Liver (tissue), 8 donors: ENCODE measurements at regions not wholly inside any gene's neighbourhood (a gene's known extent, or its start where the extent isn't known, plus 50 kb on each side); places are given as distances from the start of the nearest gene placed in this dataset.

ENCODE experiments used
- DNase-seq: peaks from one replicate; pipeline ENCODE4 v3.0.0-alpha.2; 2017; ENCODE audit warnings: low spot score
- H3K27ac ChIP-seq, 2 donors: one replicate each; pipeline ENCODE4 v1.7.0; 2013; ENCODE audit warnings: inconsistent platforms in 2 of 2, low read length in 2 of 2, control low read depth in 1 of 2, low read depth in 1 of 2, mild to moderate bottlenecking in 1 of 2
- H3K27me3 ChIP-seq, 4 donors: one replicate each; pipeline versions ENCODE4 v1.6.1 to v1.7.0; 2013; ENCODE audit warnings: low read length in 3 of 4, inconsistent platforms in 1 of 4, mild to moderate bottlenecking in 1 of 4, moderate library complexity in 1 of 4; ENCODE audit not compliant: control insufficient read depth in 4 of 4, insufficient read depth in 4 of 4
- H3K36me3 ChIP-seq, 4 donors: one replicate each; pipeline versions ENCODE4 v1.6.1 to v1.7.0; 2013; ENCODE audit warnings: low read length in 3 of 4, mild to moderate bottlenecking in 3 of 4, low read depth in 1 of 4, moderate library complexity in 1 of 4; ENCODE audit not compliant: control insufficient read depth in 4 of 4, insufficient read depth in 3 of 4
- H3K4me1 ChIP-seq, 4 donors: one replicate each; pipeline versions ENCODE4 v1.6.1 to v1.7.0; 2013; ENCODE audit warnings: low read length in 3 of 4, mild to moderate bottlenecking in 3 of 4, moderate library complexity in 1 of 4; ENCODE audit not compliant: control insufficient read depth in 4 of 4, insufficient read depth in 4 of 4
- H3K4me3 ChIP-seq, 3 donors: one replicate each; pipeline versions ENCODE4 v1.6.1 to v1.7.0; 2013; ENCODE audit warnings: low read length in 3 of 3, control low read depth in 1 of 3, low read depth in 1 of 3, mild to moderate bottlenecking in 1 of 3
- H3K9ac ChIP-seq, 2 donors: one replicate each; pipeline ENCODE4 v1.7.0; 2013; ENCODE audit warnings: low read length in 2 of 2, mild to moderate bottlenecking in 2 of 2, moderate library complexity in 2 of 2, control low read depth in 1 of 2, low read depth in 1 of 2
- H3K9me3 ChIP-seq, 4 donors: one replicate each; pipeline versions ENCODE4 v1.6.1 to v1.7.0; 2013; ENCODE audit warnings: low read length in 3 of 4; ENCODE audit not compliant: control insufficient read depth in 4 of 4
- ATF3 ChIP-seq: IDR thresholded peaks from 2 replicates; pipeline ENCODE4 v1.6.1; 2016; ENCODE audit warnings: antibody characterized with exemption
- CTCF ChIP-seq: fragments of 150-350 bp; IDR thresholded peaks from 2 replicates; pipeline ENCODE4 v1.5.1; 2017; ENCODE audit warnings: improper control_type of control experiment, low read depth, low read length; ENCODE audit not compliant: missing input control
- EGR1 ChIP-seq, 2 donors: IDR thresholded peaks; 2 replicates each; pipeline ENCODE4 v1.6.1; 2016 to 2018; ENCODE audit warnings: antibody characterized with exemption in 2 of 2, low read depth in 2 of 2
- FOXA1 ChIP-seq: IDR thresholded peaks from 2 replicates; pipeline ENCODE4 v1.6.1; 2016; ENCODE audit warnings: antibody characterized with exemption
- FOXA2 ChIP-seq: IDR thresholded peaks from 2 replicates; pipeline ENCODE4 v1.6.1; 2016; ENCODE audit warnings: antibody characterized with exemption
- GABPA ChIP-seq, 2 donors: IDR thresholded peaks in 1 of 2; conservative IDR thresholded peaks in 1 of 2; 2 replicates each; pipeline ENCODE4 v1.6.1; 2016; ENCODE audit warnings: antibody characterized with exemption in 2 of 2, mild to moderate bottlenecking in 1 of 2, moderate library complexity in 1 of 2
- HNF4A ChIP-seq, 2 donors: conservative IDR thresholded peaks; 2 replicates each; pipeline ENCODE4 v1.6.1; 2016; ENCODE audit warnings: antibody characterized with exemption in 2 of 2, mild to moderate bottlenecking in 2 of 2
- JUND ChIP-seq, 2 donors: IDR thresholded peaks; 2 replicates each; pipeline ENCODE4 v1.6.1; 2016; ENCODE audit warnings: antibody characterized with exemption in 2 of 2
- MAX ChIP-seq: IDR thresholded peaks from 2 replicates; pipeline ENCODE4 v1.6.1; 2016; ENCODE audit warnings: antibody characterized with exemption
- NR2F2 ChIP-seq: IDR thresholded peaks from 2 replicates; pipeline ENCODE4 v1.6.1; 2016; ENCODE audit warnings: antibody characterized with exemption
- RAD21 ChIP-seq, 2 donors: IDR thresholded peaks; 2 replicates each; pipeline ENCODE4 v1.6.1; 2016; ENCODE audit warnings: antibody characterized with exemption in 2 of 2, mild to moderate bottlenecking in 2 of 2
- REST ChIP-seq: IDR thresholded peaks from 2 replicates; pipeline ENCODE4 v1.6.1; 2016; ENCODE audit warnings: antibody characterized with exemption, mild to moderate bottlenecking
- RXRA ChIP-seq, 2 donors: IDR thresholded peaks; 2 replicates each; pipeline ENCODE4 v1.6.1; 2017 to 2018; ENCODE audit warnings: antibody characterized with exemption in 2 of 2, mild to moderate bottlenecking in 1 of 2
- SP1 ChIP-seq: IDR thresholded peaks from 2 replicates; pipeline ENCODE4 v1.6.1; 2018; ENCODE audit warnings: antibody characterized with exemption, mild to moderate bottlenecking
- TAF1 ChIP-seq: conservative IDR thresholded peaks from 2 replicates; pipeline ENCODE4 v1.6.1; 2016; ENCODE audit warnings: antibody characterized with exemption, mild to moderate bottlenecking
- YY1 ChIP-seq: IDR thresholded peaks from 2 replicates; pipeline ENCODE4 v1.6.1; 2016; ENCODE audit warnings: antibody characterized with exemption, mild to moderate bottlenecking
- ZBTB33 ChIP-seq: IDR thresholded peaks from 2 replicates; pipeline ENCODE4 v1.6.1; 2016; ENCODE audit warnings: antibody characterized with exemption
- WGBS: extraction: QIAGEN DNeasy Blood & Tissue Kit; methylation state at CpG from one replicate; pipeline ENCODE4 v1.1.7; 2013; 5-methylcytosine and 5-hydroxymethylcytosine counted together
- donor health status: healthy.
- donor health status: healthy.
- donor health status: healthy.
- donor health status: healthy.
- donor health status: healthy.

- no peak for TF ChIP-seq RAD21 (IDR thresholded peaks at IDR 0.05)
- TF ChIP-seq GABPA (IDR thresholded peaks at IDR 0.05 in 1 of 2, conservative IDR thresholded peaks at IDR 0.05 in 1 of 2) = no peak
- no peak for TF ChIP-seq SP1
- TF ChIP-seq JUND (IDR thresholded peaks at IDR 0.05) = no peak
- no peak for TF ChIP-seq FOXA2
- no peak for TF ChIP-seq NR2F2
- no peak for TF ChIP-seq TAF1
- Histone ChIP-seq H3K36me3 (no peaks in the 10 kb centered on the region), H3K27ac (no peak overlapping the region), H3K9me3 (no peaks in the 10 kb centered on the region), H3K27me3 (no peaks in the 10 kb centered on the region), H3K9ac (no peak overlapping the region), H3K4me3 (no peak overlapping the region), H3K4me1 (peaks cover 0 to 2% (median 0%) of the 10 kb centered on the region in 4 donors)
- DNase-seq = no peak
- WGBS = 53% methylated on average over 2 of the region's 2 CpGs
These were observed 749.2 kb downstream of the NOVA1 start for GRCh38 chr14:25848601-25849000.

GRCh38 chr14:25846246-25846645 lies 751.6 kb downstream of the NOVA1 start:
- Histone ChIP-seq H3K27me3 (no peaks in the 10 kb centered on the region), H3K9me3 (no peaks in the 10 kb centered on the region), H3K4me1 (peaks cover 0 to 2% (median 0%) of the 10 kb centered on the region in 4 donors), H3K36me3 (no peaks in the 10 kb centered on the region), H3K9ac (no peak overlapping the region), H3K27ac (no peak overlapping the region), H3K4me3 (no peak overlapping the region)
- DNase-seq = no peak
- 71% methylated on average over 5 of the region's 5 CpGs for WGBS
- TF ChIP-seq EGR1 (IDR thresholded peaks at IDR 0.05; ENCODE audit: low read depth in 2 of 2) (no peak), MAX (no peak), REST (no peak), FOXA2 (no peak), FOXA1 (no peak), ZBTB33 (no peak), CTCF (no peak), YY1 (no peak), RXRA (IDR thresholded peaks at IDR 0.05) (no peak), RAD21 (IDR thresholded peaks at IDR 0.05) (no peak), GABPA (IDR thresholded peaks at IDR 0.05 in 1 of 2, conservative IDR thresholded peaks at IDR 0.05 in 1 of 2) (no peak), TAF1 (no peak), HNF4A (conservative IDR thresholded peaks at IDR 0.05) (no peak), NR2F2 (no peak), JUND (IDR thresholded peaks at IDR 0.05) (no peak), ATF3 (no peak)
